ENCODE measurements at regions not wholly inside any gene's neighbourhood (a gene's known extent, or its start where the extent isn't known, plus 50 kb on each side); places are given as distances from the start of the nearest gene placed in this dataset.
"Not testable (repeated sequence)": the region's sequence is repeated elsewhere in the genome, so short reads cannot be mapped to it uniquely, and the experiment has no call there.

DNA sequence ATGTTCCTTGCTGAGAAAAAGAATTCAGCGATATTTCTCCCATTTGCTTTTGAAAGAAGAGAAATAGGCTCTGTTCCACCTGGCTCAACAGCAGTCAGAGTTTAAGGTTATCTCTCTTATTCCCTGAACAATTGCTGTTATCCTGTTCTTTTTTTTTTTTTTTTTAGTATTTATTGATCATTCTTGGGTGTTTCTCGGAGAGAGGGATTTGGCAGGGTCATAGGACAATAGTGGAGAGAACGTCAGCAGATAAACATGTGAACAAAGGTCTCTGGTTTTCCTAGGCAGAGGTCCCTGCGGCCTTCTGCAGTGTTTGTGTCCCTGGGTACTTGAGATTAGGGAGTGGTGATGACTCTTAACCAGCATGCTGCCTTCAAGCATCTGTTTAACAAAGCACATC lies 77.5 kb upstream of the DST start:
- TF ChIP-seq EZH2phosphoT487 (IDR thresholded peaks at IDR 0.05; ENCODE audit: borderline replicate concordance); CTCF (conservative IDR thresholded peaks at IDR 0.05; ENCODE audit: low read length): not testable (repeated sequence)
